ENCODE measurements at regions not wholly inside any gene's neighbourhood (a gene's known extent, or its start where the extent isn't known, plus 50 kb on each side); places are given as distances from the start of the nearest gene placed in this dataset.

DNA sequence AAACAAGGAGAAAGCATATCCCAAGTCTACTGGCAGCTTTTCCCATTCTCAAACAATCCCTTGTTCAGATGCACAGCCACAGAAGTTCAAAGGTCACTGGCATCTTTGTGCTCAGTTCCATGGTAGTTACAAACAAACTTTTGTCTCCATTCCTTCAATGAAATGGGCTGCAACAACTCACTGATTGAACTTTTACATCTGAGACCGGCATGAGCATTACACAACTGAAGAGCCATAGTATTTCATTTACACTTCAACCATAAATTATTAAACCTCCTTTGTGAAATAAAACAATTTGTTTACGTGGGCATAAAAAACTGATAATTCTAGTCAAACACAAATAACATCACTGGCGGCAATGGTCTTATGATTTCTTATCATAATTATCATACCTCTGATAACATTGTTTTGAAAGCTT is 67.8 kb upstream of the ARHGAP32 start:
- TF ChIP-seq, protein P1, sequence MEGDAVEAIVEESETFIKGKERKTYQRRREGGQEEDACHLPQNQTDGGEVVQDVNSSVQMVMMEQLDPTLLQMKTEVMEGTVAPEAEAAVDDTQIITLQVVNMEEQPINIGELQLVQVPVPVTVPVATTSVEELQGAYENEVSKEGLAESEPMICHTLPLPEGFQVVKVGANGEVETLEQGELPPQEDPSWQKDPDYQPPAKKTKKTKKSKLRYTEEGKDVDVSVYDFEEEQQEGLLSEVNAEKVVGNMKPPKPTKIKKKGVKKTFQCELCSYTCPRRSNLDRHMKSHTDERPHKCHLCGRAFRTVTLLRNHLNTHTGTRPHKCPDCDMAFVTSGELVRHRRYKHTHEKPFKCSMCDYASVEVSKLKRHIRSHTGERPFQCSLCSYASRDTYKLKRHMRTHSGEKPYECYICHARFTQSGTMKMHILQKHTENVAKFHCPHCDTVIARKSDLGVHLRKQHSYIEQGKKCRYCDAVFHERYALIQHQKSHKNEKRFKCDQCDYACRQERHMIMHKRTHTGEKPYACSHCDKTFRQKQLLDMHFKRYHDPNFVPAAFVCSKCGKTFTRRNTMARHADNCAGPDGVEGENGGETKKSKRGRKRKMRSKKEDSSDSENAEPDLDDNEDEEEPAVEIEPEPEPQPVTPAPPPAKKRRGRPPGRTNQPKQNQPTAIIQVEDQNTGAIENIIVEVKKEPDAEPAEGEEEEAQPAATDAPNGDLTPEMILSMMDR (IDR thresholded peaks at IDR 0.05) = no peak
- no peak for TF ChIP-seq POLR2A (IDR thresholded peaks at IDR 0.05)

Data from Peyer's patch (tissue), 4 donors.